ENCODE measurements at regions not wholly inside any gene's neighbourhood (a gene's known extent, or its start where the extent isn't known, plus 50 kb on each side); places are given as distances from the start of the nearest gene placed in this dataset.
"Not testable (repeated sequence)": the region's sequence is repeated elsewhere in the genome, so short reads cannot be mapped to it uniquely, and the experiment has no call there.

GRCh38 chr10:56104487-56104886 lies 256.6 kb downstream of the ZWINT start:
- DNase-seq (ENCODE audit: low read depth), result no peak

- DNase-seq (ENCODE audit: low read depth), result no peak
Observed at GRCh38 chr10:56096226-56096517, 264.9 kb downstream of the ZWINT start.

- no peak for DNase-seq (ENCODE audit: low read depth)
Observed at GRCh38 chr10:56095506-56096225, 265.4 kb downstream of the ZWINT start.

GRCh38 chr10:56093645-56094044 lies 267.4 kb downstream of the ZWINT start:
- not testable (repeated sequence) for DNase-seq (ENCODE audit: low read depth)

GRCh38 chr10:56091872-56092271 lies 269.2 kb downstream of the ZWINT start:
- DNase-seq (ENCODE audit: low read depth), result no peak

GRCh38 chr10:56090914-56091540 lies 270.0 kb downstream of the ZWINT start:
- no peak for DNase-seq (ENCODE audit: low read depth)

DNA sequence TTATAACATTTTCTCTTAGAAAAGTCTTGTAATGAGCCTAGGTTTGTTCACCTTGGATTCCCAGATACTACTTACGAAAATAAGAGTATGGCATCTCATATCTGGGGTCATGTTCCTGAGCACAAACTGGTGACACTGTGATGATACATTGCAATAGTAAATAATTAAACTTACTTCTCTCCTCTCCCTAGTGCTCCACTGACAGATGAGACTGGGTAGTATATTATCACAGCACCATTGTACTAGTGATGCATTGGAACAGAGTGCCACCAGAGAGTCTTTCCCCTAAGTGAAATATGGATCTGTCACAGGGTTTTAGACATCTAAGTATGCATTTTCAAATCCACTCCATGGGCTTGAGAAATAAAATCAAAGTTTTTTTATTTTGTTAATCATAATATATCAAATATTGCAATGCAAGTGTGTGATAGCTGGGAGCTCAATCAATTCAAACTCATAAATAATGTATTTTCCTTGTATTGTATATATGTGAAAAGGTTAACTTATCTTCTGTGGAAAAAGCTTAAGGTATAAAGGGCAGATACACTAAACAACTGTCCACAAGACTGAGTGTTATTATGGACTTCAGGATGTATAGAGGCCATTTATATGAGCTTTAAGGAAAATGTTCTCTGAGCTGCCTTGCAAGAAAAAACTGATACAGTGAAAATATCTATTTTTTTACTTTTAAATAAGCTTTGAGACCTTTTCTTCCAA lies 275.5 kb downstream of the ZWINT start:
- no peak for DNase-seq (ENCODE audit: low read depth)

GRCh38 chr10:56082169-56082568 lies 278.9 kb downstream of the ZWINT start:
- DNase-seq (ENCODE audit: low read depth), result no peak

- DNase-seq (ENCODE audit: low read depth), result no peak
Observed at GRCh38 chr10:56068473-56069263, 292.4 kb downstream of the ZWINT start.

- no peak for DNase-seq (ENCODE audit: low read depth)
Observed at GRCh38 chr10:56068040-56068439, 293.0 kb downstream of the ZWINT start.

DNA sequence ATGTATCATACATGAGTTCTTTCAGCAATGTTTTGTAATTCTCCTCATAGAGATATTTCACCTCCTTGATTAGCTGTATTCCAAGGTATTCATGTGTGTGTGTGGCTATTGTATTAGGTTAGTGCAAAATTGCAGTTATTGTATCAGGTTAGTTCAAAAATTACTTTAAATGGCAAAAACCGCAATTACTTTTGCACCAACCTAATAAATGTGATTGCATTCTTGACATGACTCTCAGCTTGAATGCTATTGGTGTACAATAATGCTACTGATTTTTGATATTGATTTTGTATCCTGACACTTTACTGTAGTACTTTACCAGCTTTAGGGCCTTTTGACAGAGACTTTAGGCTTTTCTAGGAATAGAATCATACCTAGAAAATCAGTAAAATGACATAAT lies 297.4 kb downstream of the ZWINT start:
- no peak for DNase-seq (ENCODE audit: low read depth)

- DNase-seq (ENCODE audit: low read depth), result no peak
Observed at GRCh38 chr10:56057860-56058259, 303.2 kb downstream of the ZWINT start.

GRCh38 chr10:56035489-56035888 lies 325.6 kb downstream of the ZWINT start:
- no peak for DNase-seq (ENCODE audit: low read depth)

DNA sequence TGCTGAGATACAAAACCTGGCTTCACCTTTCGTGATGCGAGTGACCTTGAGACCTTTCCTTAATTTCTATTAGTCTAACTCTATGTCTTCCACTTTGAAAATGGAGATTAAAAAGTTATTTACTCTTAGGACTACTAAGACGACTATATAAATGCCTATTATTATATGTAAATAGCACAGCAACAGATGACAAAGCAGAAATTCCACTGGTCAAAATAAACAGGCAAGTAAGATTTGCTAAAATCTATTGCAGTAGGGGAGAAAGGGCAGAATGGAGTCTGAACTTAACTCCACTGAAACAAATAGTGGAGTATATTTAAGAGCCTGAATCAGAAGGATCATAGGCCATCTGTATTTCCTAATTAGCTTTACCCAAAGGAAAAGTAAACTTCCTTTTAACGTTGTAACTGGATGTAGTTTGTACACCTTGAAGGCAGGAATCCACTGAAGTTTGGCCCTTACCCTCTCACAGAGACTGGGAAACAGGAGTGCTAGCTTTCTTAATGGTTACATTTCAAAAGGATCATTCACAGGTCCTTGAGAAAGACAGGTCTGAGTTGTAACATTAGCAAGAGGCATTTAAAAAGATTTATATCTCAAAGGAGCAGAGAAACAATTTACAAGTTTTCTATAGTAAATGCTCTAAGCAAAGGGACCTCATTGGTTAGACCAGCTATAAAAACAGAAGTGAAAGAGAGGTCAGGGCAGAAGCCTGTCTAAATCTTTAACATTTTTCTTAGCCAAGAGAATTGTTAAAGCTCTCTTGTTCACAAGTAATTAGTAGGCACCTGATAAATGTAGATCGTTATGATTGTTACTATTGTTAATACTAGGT lies 332.5 kb downstream of the ZWINT start:
- DNase-seq (ENCODE audit: low read depth), result no peak

- no peak for DNase-seq (ENCODE audit: low read depth)
Observed at GRCh38 chr10:56012101-56012500, 349.0 kb downstream of the ZWINT start.

DNA sequence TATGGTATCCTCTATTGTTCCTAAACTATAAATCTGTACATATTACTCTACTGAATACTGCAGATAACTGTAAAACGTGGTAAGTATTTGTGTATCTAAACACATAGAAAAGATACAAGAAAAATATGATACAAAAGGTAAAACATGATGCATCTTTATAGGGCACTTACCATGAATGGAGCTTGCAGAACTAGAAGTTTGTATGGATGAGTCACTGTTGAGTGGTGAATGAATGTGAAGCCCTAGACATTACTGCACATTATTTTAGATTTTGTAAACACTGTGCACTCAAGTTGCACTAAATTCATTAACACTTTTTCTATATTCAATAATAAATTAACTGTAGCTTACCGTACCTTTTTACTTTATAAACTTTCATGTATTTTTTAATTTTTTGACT lies 357.5 kb downstream of the ZWINT start:
- DNase-seq (ENCODE audit: low read depth), result no peak

GRCh38 chr10:55989188-55989587 lies 371.9 kb downstream of the ZWINT start:
- no peak for DNase-seq (ENCODE audit: low read depth)

- no peak for DNase-seq (ENCODE audit: low read depth)
Observed at GRCh38 chr10:55979203-55979602, 381.9 kb downstream of the ZWINT start.

DNA sequence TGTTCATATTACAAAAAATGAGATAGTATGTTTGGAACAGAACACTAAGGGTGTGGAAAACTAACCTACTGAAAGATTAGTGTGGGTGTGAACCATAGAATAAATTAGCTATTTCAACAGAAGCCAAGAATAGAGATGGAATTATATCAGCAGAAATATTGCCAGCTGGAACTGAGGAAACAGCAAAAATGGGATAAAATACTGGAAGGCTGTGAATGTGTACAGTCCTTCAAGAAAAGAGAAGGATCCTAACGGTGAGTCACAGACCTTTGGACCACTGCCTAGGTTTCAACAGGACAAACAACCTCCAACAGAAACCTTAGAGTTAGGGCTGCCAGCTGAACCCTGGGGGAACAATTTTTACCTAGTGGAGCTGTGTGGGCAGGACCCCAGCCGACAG lies 395.0 kb downstream of the ZWINT start:
- DNase-seq (ENCODE audit: low read depth), result no peak

- no peak for DNase-seq (ENCODE audit: low read depth)
Observed at GRCh38 chr10:55943403-55943802, 417.7 kb downstream of the ZWINT start.

GRCh38 chr10:55929291-55929690 lies 431.8 kb downstream of the ZWINT start:
- DNase-seq (ENCODE audit: low read depth), result no peak
